NCI-H524 (cell line): ENCODE measurements at regions not wholly inside any gene's neighbourhood (a gene's known extent, or its start where the extent isn't known, plus 50 kb on each side); places are given as distances from the start of the nearest gene placed in this dataset.

ENCODE experiments used
- DNase-seq, 2 experiments: peaks; one replicate each; lab custom pipeline; 2025; lab: John Stamatoyannopoulos, UW

- DNase-seq = no peak
Measured at GRCh38 chr21:25329227-25329825, 278.0 kb downstream of the MRPL39 start.

- no peak for DNase-seq
Measured at GRCh38 chr21:25328736-25329135, 278.5 kb downstream of the MRPL39 start.

GRCh38 chr21:25326181-25326580 lies 281.1 kb downstream of the MRPL39 start:
- DNase-seq = no peak

- no peak for DNase-seq
Measured at GRCh38 chr21:25324666-25325065, 282.6 kb downstream of the MRPL39 start.

- DNase-seq = no peak
Measured at GRCh38 chr21:25323356-25323949, 283.8 kb downstream of the MRPL39 start.

- no peak for DNase-seq
Measured at GRCh38 chr21:25314247-25314646, 293.0 kb downstream of the MRPL39 start.

GRCh38 chr21:25313829-25314228 lies 293.5 kb downstream of the MRPL39 start:
- DNase-seq = peak in 1 of 2 experiments; percentile 40

- no peak for DNase-seq
Measured at GRCh38 chr21:25307489-25307888, 299.8 kb downstream of the MRPL39 start.

- DNase-seq = no peak
Measured at GRCh38 chr21:25304611-25305010, 302.7 kb downstream of the MRPL39 start.

- no peak for DNase-seq
Measured at GRCh38 chr21:25300632-25301031, 306.6 kb downstream of the MRPL39 start.

- DNase-seq = no peak
Measured at GRCh38 chr21:25298512-25299491, 308.5 kb downstream of the MRPL39 start.

- no peak for DNase-seq
Measured at GRCh38 chr21:25297117-25297516, 310.2 kb downstream of the MRPL39 start.

- peak in 1 of 2 experiments; percentile 14 for DNase-seq
Measured at GRCh38 chr21:25296252-25296651, 311.0 kb downstream of the MRPL39 start.

GRCh38 chr21:25292396-25292795 lies 314.9 kb downstream of the MRPL39 start:
- no peak for DNase-seq

- DNase-seq = peak in 1 of 2 experiments; percentile 17
Measured at GRCh38 chr21:25283720-25284119, 323.6 kb downstream of the MRPL39 start.

- DNase-seq = peak in 1 of 2 experiments; percentile 4
Measured at GRCh38 chr21:25281134-25281533, 326.1 kb downstream of the MRPL39 start.

GRCh38 chr21:25280061-25280460 lies 327.2 kb downstream of the MRPL39 start:
- DNase-seq = no peak

- no peak for DNase-seq
Measured at GRCh38 chr21:25273959-25274358, 333.3 kb downstream of the MRPL39 start.

GRCh38 chr21:25254491-25255174 lies 352.6 kb downstream of the MRPL39 start:
- no peak for DNase-seq

- peak in 1 of 2 experiments; percentile 52 for DNase-seq
Measured at GRCh38 chr21:25246546-25246945, 360.7 kb downstream of the MRPL39 start.

GRCh38 chr21:25244735-25245134 lies 362.5 kb downstream of the MRPL39 start:
- no peak for DNase-seq

GRCh38 chr21:25243808-25244207 lies 363.5 kb downstream of the MRPL39 start:
- DNase-seq = peak in 1 of 2 experiments; percentile 61
